Left ventricle myocardium inferior (tissue), 1 donor: ENCODE measurements at regions not wholly inside any gene's neighbourhood (a gene's known extent, or its start where the extent isn't known, plus 50 kb on each side); places are given as distances from the start of the nearest gene placed in this dataset.

ENCODE experiments used
- DNase-seq: peaks from one replicate; pipeline ENCODE4 v3.0.0-alpha.2; 2020
- H3K27ac ChIP-seq: fragments of 200-600 bp; replicated peaks from 2 replicates; pipeline ENCODE4 v1.8.0; 2021
- H3K27me3 ChIP-seq: fragments of 200-600 bp; 2 replicates; pipeline ENCODE4 v1.8.0; 2021; ENCODE audit warnings: low read depth
- H3K36me3 ChIP-seq: fragments of 200-600 bp; 2 replicates; pipeline ENCODE4 v1.8.0; 2021
- H3K4me1 ChIP-seq: fragments of 200-600 bp; 2 replicates; pipeline ENCODE4 v1.8.0; 2021
- H3K4me3 ChIP-seq: fragments of 200-600 bp; 2 replicates; pipeline ENCODE4 v1.8.0; 2021; ENCODE audit warnings: mild to moderate bottlenecking, moderate library complexity
- H3K9me3 ChIP-seq: fragments of 200-600 bp; replicated peaks from 2 replicates; pipeline ENCODE4 v1.8.0; 2021
- intact Hi-C: fragments of 100-400 bp; cut with micrococcal nuclease; formaldehyde crosslinking; loops from one replicate; pipeline ENCODE4 v1.11.0; 2022
- TF ChIP-seq, protein P1 (sequence below): fragments of 200-600 bp; IDR thresholded peaks from 2 replicates; pipeline ENCODE4 v1.8.0; 2021; ENCODE audit warnings: antibody characterized with exemption, mild to moderate bottlenecking, borderline replicate concordance
- donor health status: DM: no; HTN: yes; CAD: no; lungs with severe emphysema.

DNA sequence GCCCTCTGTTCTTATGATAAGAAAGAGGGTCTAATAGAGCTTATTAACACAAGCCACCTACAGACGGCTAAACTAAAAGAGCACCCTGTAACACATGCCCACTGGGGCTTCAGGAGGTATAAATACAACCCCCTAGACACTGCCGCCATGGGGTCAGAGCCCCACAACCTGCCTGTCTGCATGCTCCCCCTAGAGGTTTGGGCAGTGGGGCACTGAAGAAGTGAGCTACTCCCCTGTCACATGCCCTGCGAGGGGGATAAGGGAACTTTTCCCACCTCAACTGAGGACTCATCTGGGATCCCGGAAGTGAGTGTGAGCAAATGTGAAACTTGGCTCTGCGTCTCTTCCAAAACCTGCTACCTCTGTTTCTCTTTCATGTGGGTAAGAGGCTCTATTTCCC lies 334.5 kb downstream of the ADAM29 start:
- intact Hi-C loops, result no loop called here
- TF ChIP-seq, protein P1, sequence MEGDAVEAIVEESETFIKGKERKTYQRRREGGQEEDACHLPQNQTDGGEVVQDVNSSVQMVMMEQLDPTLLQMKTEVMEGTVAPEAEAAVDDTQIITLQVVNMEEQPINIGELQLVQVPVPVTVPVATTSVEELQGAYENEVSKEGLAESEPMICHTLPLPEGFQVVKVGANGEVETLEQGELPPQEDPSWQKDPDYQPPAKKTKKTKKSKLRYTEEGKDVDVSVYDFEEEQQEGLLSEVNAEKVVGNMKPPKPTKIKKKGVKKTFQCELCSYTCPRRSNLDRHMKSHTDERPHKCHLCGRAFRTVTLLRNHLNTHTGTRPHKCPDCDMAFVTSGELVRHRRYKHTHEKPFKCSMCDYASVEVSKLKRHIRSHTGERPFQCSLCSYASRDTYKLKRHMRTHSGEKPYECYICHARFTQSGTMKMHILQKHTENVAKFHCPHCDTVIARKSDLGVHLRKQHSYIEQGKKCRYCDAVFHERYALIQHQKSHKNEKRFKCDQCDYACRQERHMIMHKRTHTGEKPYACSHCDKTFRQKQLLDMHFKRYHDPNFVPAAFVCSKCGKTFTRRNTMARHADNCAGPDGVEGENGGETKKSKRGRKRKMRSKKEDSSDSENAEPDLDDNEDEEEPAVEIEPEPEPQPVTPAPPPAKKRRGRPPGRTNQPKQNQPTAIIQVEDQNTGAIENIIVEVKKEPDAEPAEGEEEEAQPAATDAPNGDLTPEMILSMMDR, result no peak
- no peak overlapping the region for H3K27ac ChIP-seq

DNA sequence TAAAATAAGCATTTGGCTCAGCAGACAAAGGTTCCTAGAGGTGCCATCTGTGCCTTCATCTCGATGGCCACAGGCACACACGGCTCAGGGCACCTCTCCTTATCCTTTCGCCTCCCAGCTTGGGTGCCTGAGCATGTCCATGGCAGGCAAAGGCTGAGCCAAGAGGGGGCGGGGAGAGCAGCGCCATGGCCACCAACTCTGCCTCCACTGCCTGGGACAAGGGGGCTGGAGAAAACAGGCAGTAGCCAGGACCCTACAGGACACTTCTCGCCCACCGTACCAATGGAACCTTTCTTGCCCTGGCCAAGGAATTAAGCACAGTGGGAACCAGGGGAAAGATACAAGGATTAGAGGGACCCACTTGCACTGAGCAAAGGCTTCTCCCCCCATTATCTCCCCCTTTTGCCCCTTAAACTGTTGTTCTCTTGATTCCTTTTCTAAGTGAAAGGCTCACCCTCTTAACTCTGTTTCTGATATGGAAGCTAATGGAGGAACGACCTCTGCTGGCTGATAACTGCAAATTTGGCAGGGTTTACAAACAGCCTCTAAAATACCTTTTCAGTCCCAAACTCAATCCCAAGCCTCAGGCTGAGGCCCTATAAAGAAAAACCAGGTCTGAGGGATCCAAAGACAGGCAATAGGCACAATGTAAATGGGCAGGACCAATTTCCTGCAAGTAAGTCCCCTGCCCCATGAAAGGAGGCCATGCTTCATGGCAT lies 335.2 kb downstream of the ADAM29 start:
- Histone ChIP-seq H3K27ac (no peak overlapping the region), H3K36me3 (no peaks in the 10 kb centered on the region), H3K4me1 (no peaks in the 10 kb centered on the region), H3K9me3 (peaks cover 6% of the 10 kb centered on the region), H3K27me3 (no peaks in the 10 kb centered on the region), H3K4me3 (no peak overlapping the region)
- no peak for DNase-seq
- TF ChIP-seq, protein P1, result peak; percentile 23
- intact Hi-C loops, result no loop called here

More for the DNA sequence above, 334.5 kb downstream of the ADAM29 start:
- H3K9me3 ChIP-seq, result peaks cover 6% of the 10 kb centered on the region
- no peaks in the 10 kb centered on the region for H3K4me1 ChIP-seq
- DNase-seq, result no peak
- H3K27me3 ChIP-seq, result no peaks in the 10 kb centered on the region
- no peak overlapping the region for H3K4me3 ChIP-seq
- H3K36me3 ChIP-seq, result no peaks in the 10 kb centered on the region

DNA sequence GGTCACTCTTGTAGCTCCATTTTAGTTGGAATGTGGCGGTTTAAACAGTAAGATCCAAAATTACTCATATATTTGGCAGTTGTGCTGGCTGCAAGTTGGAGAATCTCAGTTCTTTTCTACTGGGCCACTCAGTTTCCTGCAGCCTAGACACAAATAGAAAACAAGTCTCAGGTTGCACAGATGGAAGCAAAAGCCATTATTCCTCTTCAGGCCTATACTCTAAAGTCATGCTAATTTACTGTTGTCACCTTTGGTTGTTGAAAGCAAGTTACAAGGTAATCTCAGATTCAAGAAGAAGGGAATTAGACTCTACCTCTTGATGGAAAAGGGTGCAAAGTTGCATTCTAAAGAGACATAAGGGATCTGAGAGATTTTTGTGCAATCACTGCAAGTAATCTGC lies 345.4 kb downstream of the ADAM29 start:
- Histone ChIP-seq H3K4me3 (no peak overlapping the region), H3K27ac (no peak overlapping the region), H3K4me1 (no peaks in the 10 kb centered on the region), H3K27me3 (no peaks in the 10 kb centered on the region), H3K36me3 (no peaks in the 10 kb centered on the region), H3K9me3 (no peaks in the 10 kb centered on the region)
- intact Hi-C loops, result no loop called here
- TF ChIP-seq, protein P1, result no peak
- no peak for DNase-seq

DNA sequence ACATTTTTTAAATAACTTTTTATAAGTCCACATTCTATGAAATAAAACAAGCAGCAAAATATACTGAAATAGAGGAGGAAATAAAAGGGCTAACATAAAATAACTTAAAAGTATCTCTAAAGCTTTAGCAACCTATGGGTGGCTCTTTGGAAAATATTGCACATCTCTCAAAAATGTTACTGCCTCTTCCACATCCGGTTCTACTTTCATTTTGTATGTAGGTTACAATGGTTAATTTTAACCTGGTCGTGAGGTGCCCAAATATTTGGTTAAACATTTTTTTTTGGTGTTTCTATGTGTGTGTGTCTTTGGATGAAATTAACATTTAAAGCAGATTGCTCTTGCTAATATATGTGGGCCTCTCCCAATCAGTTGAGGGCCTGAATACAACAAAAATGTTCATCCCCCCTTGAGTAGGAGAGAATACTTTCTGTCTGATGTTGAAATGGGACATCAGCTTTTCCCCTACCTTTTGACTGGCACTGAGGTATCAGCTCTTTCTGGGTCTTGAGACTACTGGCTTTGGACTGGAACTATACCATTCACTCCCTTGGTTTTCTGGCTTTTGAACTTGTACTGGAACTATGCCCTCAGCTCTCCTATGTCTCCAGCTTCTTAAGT lies 353.0 kb downstream of the ADAM29 start:
- intact Hi-C loops, result no loop called here
- no peaks in the 10 kb centered on the region for H3K27me3 ChIP-seq
- H3K27ac ChIP-seq, result no peak overlapping the region
- no peak for DNase-seq
- H3K9me3 ChIP-seq, result no peaks in the 10 kb centered on the region
- no peaks in the 10 kb centered on the region for H3K4me1 ChIP-seq
- TF ChIP-seq, protein P1, result no peak
- no peaks in the 10 kb centered on the region for H3K36me3 ChIP-seq
- no peak overlapping the region for H3K4me3 ChIP-seq

DNA sequence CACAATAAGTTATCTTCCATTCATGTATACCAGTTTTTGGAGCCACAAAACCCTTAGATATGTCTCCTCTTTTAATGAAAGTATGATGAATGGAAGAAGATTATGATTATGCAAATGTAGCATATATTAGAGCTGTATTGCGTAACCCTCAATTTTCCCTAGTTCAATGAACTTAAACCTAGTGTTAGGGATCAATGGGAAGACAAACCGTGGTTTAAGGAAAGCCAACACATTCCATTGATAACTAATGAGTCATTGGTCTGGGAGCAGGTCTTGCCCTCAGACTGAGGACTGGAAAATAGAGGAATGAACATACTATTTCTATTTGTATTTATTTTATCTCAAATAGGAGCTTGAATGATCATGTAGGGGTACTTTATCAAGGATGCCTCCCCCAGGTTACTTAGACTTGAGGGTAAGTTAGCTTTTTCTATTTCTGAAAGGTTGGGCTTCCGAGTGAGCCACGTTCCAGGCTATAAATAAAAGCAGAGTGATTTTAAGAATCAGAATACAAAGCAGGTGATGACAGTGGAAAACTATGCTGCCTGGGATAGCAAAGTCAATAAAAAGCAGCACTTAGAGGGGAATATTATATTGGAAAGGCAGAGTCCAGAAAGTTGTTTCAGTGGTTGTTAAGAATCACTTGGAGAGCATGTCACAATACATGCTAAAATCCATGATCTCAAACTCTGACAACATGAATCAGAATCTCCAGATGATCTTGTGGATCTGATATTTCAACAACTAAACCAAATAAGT lies 356.0 kb downstream of the ADAM29 start:
- no peaks in the 10 kb centered on the region for H3K9me3 ChIP-seq
- TF ChIP-seq, protein P1, result no peak
- intact Hi-C loops, result no loop called here

More for the DNA sequence above, 356.0 kb downstream of the ADAM29 start:
- Histone ChIP-seq H3K4me1 (no peaks in the 10 kb centered on the region), H3K36me3 (no peaks in the 10 kb centered on the region), H3K4me3 (no peak overlapping the region), H3K27ac (peak overlapping the region; percentile 25), H3K27me3 (no peaks in the 10 kb centered on the region)
- no peak for DNase-seq
